ENCODE measurements at regions not wholly inside any gene's neighbourhood (a gene's known extent, or its start where the extent isn't known, plus 50 kb on each side); places are given as distances from the start of the nearest gene placed in this dataset.

GRCh38 chr6:14322841-14323240, 205.3 kb downstream of the CD83 start:
- no peaks in the 10 kb centered on the region for H4K20me1 ChIP-seq (ENCODE audit: insufficient read depth)
- no peaks in the 10 kb centered on the region for H3F3A ChIP-seq (ENCODE audit: insufficient read depth, low read length, poor library complexity, severe bottlenecking)
- no peak overlapping the region for H3K4me3 ChIP-seq (ENCODE audit: low read length)
- no peak overlapping the region for H3K27ac ChIP-seq (ENCODE audit: low read length)
- H2AFZ ChIP-seq (ENCODE audit: low read depth, low read length): no peak overlapping the region
- H3K27me3 ChIP-seq (ENCODE audit: insufficient read depth, low read depth, low read length): no peaks in the 10 kb centered on the region
- no peak overlapping the region for H3K9ac ChIP-seq (ENCODE audit: low read length)
- TF ChIP-seq RAD21 (conservative IDR thresholded peaks at IDR 0.05): no peak
- no peak for TF ChIP-seq TAF1 (IDR thresholded peaks at IDR 0.05; ENCODE audit: low read depth)
- no peak for TF ChIP-seq EP300 (conservative IDR thresholded peaks at IDR 0.05; ENCODE audit: poor library complexity, severe bottlenecking)
- TF ChIP-seq EZH2 (IDR thresholded peaks at IDR 0.05; ENCODE audit: borderline replicate concordance, insufficient read depth, low read length, poor library complexity, severe bottlenecking): no peak
- no peak for TF ChIP-seq SMC3 (conservative IDR thresholded peaks at IDR 0.05; ENCODE audit: poor library complexity)
- TF ChIP-seq MXI1 (conservative IDR thresholded peaks at IDR 0.05; ENCODE audit: poor library complexity, severe bottlenecking): no peak
- no peak for TF ChIP-seq CTCF (IDR thresholded peaks at IDR 0.05; ENCODE audit: poor library complexity, severe bottlenecking)
- no peak for TF ChIP-seq REST (IDR thresholded peaks at IDR 0.05; ENCODE audit: borderline replicate concordance)
- no peak for TF ChIP-seq POLR2AphosphoS5 (IDR thresholded peaks at IDR 0.05)
- H3K9me3 ChIP-seq (ENCODE audit: low read length): no peaks in the 10 kb centered on the region
- no peaks in the 10 kb centered on the region for H3K9me2 ChIP-seq (ENCODE audit: insufficient read depth, low read length)
- no peak overlapping the region for H3K4me2 ChIP-seq (ENCODE audit: low read length)
- H3K36me3 ChIP-seq (ENCODE audit: insufficient read depth, low read length): no peaks in the 10 kb centered on the region
- no peaks in the 10 kb centered on the region for H3K79me2 ChIP-seq (replicated peaks; ENCODE audit: insufficient read depth, low read length)

GRCh38 chr6:14326774-14327173, 209.2 kb downstream of the CD83 start:
- Histone ChIP-seq H3F3A (ENCODE audit: insufficient read depth, low read length, poor library complexity, severe bottlenecking) (no peaks in the 10 kb centered on the region), H3K27ac (ENCODE audit: low read length) (no peak overlapping the region), H4K20me1 (ENCODE audit: insufficient read depth) (no peaks in the 10 kb centered on the region), H3K36me3 (ENCODE audit: insufficient read depth, low read length) (no peaks in the 10 kb centered on the region), H3K4me3 (ENCODE audit: low read length) (no peak overlapping the region), H2AFZ (ENCODE audit: low read depth, low read length) (no peak overlapping the region), H3K27me3 (ENCODE audit: insufficient read depth, low read depth, low read length) (no peaks in the 10 kb centered on the region), H3K79me2 (replicated peaks; ENCODE audit: insufficient read depth, low read length) (no peaks in the 10 kb centered on the region), H3K9me3 (ENCODE audit: low read length) (no peaks in the 10 kb centered on the region), H3K4me2 (ENCODE audit: low read length) (no peak overlapping the region), H3K9me2 (ENCODE audit: insufficient read depth, low read length) (no peaks in the 10 kb centered on the region), H3K9ac (ENCODE audit: low read length) (no peak overlapping the region)
- TF ChIP-seq SMC3 (conservative IDR thresholded peaks at IDR 0.05; ENCODE audit: poor library complexity) (no peak), RAD21 (conservative IDR thresholded peaks at IDR 0.05) (no peak), EP300 (conservative IDR thresholded peaks at IDR 0.05; ENCODE audit: poor library complexity, severe bottlenecking) (no peak), EZH2 (IDR thresholded peaks at IDR 0.05; ENCODE audit: borderline replicate concordance, insufficient read depth, low read length, poor library complexity, severe bottlenecking) (no peak), POLR2AphosphoS5 (IDR thresholded peaks at IDR 0.05) (no peak), TAF1 (IDR thresholded peaks at IDR 0.05; ENCODE audit: low read depth) (no peak), CTCF (IDR thresholded peaks at IDR 0.05; ENCODE audit: poor library complexity, severe bottlenecking) (no peak), MXI1 (conservative IDR thresholded peaks at IDR 0.05; ENCODE audit: poor library complexity, severe bottlenecking) (no peak), REST (IDR thresholded peaks at IDR 0.05; ENCODE audit: borderline replicate concordance) (no peak)
